ENCODE measurements at regions not wholly inside any gene's neighbourhood (a gene's known extent, or its start where the extent isn't known, plus 50 kb on each side); places are given as distances from the start of the nearest gene placed in this dataset.
"Not testable (repeated sequence)": the region's sequence is repeated elsewhere in the genome, so short reads cannot be mapped to it uniquely, and the experiment has no call there.

- not testable (repeated sequence) for DNase-seq (ENCODE audit: low read depth)
Measured at GRCh38 chr1:121573881-121574504, 389.2 kb downstream of the SRGAP2C start.

- not testable (repeated sequence) for DNase-seq (ENCODE audit: low read depth)
Measured at GRCh38 chr1:121574505-121574899, 389.7 kb downstream of the SRGAP2C start.

DNA sequence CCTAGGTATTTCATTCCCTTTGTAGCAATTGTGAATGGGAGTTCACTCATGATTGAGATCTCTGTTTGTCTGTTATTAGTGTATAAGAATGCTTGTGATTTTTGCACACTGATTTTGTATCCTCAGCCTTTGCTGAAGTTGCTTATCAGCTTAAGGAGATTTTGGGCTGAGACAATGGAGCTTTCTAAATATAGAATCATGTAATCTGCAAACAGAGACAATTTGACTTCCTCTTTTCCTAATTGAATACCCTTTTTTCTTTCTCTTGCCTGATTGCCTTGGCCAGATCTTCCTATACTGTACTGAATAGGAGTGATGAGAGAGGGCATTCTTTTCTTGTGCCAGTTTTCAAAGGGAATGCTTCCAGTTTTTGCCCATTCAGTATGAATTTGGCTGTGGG, 398.1 kb downstream of the SRGAP2C start:
- DNase-seq (ENCODE audit: low read depth), result not testable (repeated sequence)

- no peak for DNase-seq (ENCODE audit: low read depth)
Measured at GRCh38 chr1:121586369-121587229, 401.8 kb downstream of the SRGAP2C start.

DNA sequence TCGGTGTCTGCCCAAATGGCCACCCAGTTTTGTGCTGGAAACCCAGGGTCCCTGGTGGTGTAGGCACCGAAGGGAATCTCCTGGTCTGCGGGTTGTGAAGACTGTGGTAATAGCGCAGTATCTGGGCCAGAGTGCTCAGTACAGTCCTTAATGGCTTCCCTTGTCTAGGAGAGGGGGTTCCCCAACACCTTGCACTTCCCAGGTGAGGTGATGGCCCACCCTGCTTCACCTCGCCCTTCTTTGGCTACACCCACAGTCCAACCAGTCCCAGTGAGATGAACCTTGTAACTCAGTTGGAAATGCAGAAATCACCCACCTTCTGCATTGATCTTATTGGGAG, 402.4 kb downstream of the SRGAP2C start:
- DNase-seq (ENCODE audit: low read depth), result no peak

DNA sequence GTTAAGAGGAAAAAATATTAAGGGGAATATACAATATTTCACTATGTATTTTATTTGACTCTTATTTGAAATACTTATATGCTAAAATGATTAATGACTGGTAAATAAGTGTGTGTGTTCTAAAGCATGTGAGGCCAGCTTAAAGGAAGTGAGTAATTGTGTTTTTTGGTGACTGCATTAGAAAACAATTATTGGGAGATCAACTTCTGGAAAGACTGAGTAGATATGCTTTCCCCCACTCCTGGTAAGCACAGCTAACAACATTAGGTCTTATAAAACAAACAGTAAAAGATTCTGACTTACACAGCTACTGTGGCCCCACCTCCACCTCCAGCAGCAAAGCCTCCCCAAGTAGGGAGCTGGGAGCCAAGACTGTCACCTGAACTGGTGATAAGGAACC, 403.0 kb downstream of the SRGAP2C start:
- no peak for DNase-seq (ENCODE audit: low read depth)

DNA sequence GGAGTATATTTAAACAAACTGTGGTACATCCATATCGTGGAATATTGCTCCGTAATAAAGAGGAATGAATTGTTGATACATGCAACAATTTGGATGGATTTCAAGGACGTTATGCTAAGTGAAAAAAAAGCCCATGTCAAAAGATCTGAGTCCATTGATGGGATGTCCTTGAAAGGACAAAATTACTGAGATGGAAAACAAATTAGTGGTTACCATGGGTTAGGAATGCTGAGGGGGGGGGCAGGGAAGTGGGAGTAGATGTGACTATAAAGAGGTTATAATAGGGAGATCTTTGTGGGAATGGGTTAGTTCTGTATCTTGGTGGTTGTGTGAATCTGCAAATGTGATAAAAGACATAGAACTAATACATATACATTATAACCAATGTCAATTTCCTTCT, 409.3 kb downstream of the SRGAP2C start:
- DNase-seq (ENCODE audit: low read depth), result no peak

GRCh38 chr1:121595089-121595488, 410.3 kb downstream of the SRGAP2C start:
- no peak for DNase-seq (ENCODE audit: low read depth)

GRCh38 chr1:121604843-121605444, 420.2 kb downstream of the SRGAP2C start:
- DNase-seq (ENCODE audit: low read depth), result not testable (repeated sequence)

DNA sequence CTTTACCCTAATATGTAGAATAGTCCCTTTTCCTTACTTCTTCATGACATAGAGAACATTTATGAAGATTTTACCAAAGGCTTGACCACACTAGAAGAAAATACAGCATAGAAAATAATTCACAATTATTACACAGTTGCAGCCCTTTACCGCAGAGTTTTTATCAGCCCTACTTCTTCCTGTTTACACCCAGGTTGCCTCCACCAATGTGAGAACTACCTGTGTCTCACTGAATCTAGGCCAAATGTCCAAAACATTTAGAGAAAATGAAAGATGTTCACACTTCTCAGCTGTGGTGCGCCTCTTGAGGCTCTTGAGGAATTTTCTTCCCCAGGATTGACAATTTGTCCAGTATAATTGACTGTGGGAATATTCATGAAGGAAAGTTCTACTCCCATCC, 422.7 kb downstream of the SRGAP2C start:
- DNase-seq (ENCODE audit: low read depth), result not testable (repeated sequence)

Data from activated T-cell treated with anti-CD3 and anti-CD28 coated beads for 24 hours (primary cell).